KOPT-K1 (cell line): ENCODE measurements at regions not wholly inside any gene's neighbourhood (a gene's known extent, or its start where the extent isn't known, plus 50 kb on each side); places are given as distances from the start of the nearest gene placed in this dataset.
"Not testable (repeated sequence)": the region's sequence is repeated elsewhere in the genome, so short reads cannot be mapped to it uniquely, and the experiment has no call there.

ENCODE experiments used
- H3K27ac ChIP-seq: fragments of 200-600 bp; sonication (generic); 2 replicates; pipeline ENCODE4 v1.5.1; 2016; ENCODE audit warnings: antibody characterized with exemption, mild to moderate bottlenecking, low read depth, low read length; ENCODE audit not compliant: poor library complexity, severe bottlenecking
- H3K36me3 ChIP-seq: fragments of 200-600 bp; sonication (generic); 2 replicates; pipeline ENCODE4 v1.5.1; 2017; ENCODE audit warnings: antibody characterized with exemption, mild to moderate bottlenecking, low read length, moderate library complexity; ENCODE audit not compliant: insufficient read depth
- H3K9me3 ChIP-seq: fragments of 200-600 bp; sonication (generic); 2 replicates; pipeline ENCODE4 v1.5.1; 2017; ENCODE audit warnings: antibody characterized with exemption, low read length, mild to moderate bottlenecking; ENCODE audit not compliant: insufficient read depth, poor library complexity, severe bottlenecking

- Histone ChIP-seq H3K27ac (no peak overlapping the region), H3K9me3 (no peaks in the 10 kb centered on the region), H3K36me3 (no peaks in the 10 kb centered on the region)
These were observed 806.9 kb downstream of the DNAJB9 start for GRCh38 chr7:109376576-109376975.

GRCh38 chr7:109377076-109377884 lies 807.6 kb downstream of the DNAJB9 start:
- Histone ChIP-seq H3K36me3 (no peaks in the 10 kb centered on the region), H3K27ac (no peak overlapping the region)

DNA sequence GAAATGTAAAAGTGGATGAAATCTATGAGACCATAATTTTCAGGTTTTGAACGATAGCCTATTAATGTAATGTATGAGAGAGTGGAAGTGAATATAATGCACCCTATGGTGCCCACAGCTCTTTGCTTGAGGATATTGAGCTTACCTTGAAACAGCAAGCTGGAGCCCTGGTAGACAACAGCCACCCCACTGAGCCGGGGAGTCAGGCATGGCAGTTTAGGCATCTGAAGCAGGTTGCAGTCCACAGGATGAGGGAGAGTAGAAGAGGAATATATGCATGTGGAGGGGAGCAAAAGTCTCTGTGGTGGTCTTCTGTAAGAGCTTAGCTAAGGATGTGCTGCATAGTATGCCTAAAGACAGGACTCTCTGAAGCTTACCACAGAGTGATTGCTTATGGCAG lies 817.3 kb downstream of the DNAJB9 start:
- no peaks in the 10 kb centered on the region for H3K9me3 ChIP-seq
- no peaks in the 10 kb centered on the region for H3K36me3 ChIP-seq
- no peak overlapping the region for H3K27ac ChIP-seq

More at GRCh38 chr7:109377076-109377884, 807.6 kb downstream of the DNAJB9 start:
- no peaks in the 10 kb centered on the region for H3K9me3 ChIP-seq

- no peak overlapping the region for H3K27ac ChIP-seq
- H3K9me3 ChIP-seq: no peaks in the 10 kb centered on the region
- no peaks in the 10 kb centered on the region for H3K36me3 ChIP-seq
These were observed 817.9 kb downstream of the DNAJB9 start for GRCh38 chr7:109387530-109387929.

DNA sequence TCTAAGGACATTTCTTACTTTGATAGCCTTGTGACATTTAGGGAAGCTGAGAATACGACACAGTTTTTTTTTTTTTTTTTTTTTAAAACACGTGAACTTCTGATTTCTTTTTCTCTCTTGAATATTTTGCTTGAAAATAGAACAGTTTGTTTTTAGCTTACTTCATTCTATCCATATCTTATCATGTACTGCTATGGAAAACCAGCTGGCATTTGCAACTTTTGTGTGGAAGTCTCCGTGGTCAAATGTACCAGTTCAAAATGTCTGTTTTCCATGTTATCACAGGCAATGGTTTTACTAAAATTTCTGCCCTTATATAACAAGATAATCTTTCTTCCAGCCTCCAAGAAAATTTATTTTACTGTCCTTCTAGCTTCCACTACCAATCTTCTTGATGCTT lies 821.6 kb downstream of the DNAJB9 start:
- Histone ChIP-seq H3K36me3 (no peaks in the 10 kb centered on the region), H3K27ac (no peak overlapping the region)

DNA sequence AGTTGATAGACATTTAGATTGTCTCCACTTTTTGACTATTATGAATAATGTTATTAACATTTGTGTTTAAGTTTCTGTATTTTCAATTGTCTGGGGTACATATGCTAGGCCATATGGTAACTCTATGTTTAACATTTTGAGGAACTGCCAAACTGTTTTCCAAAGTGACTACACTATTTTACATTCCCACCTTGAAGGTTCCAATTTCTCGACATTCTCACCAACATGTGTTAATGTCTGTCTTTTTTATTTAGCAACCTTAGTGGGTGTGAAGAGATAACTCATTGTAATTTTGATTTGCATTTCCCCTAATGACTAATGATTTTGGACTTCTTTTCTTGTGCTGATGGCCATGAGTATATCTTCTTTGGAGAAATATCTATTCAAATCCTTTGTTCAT lies 832.4 kb downstream of the DNAJB9 start:
- Histone ChIP-seq H3K9me3 (no peaks in the 10 kb centered on the region), H3K27ac (no peak overlapping the region), H3K36me3 (no peaks in the 10 kb centered on the region)

More for the DNA sequence above, 821.6 kb downstream of the DNAJB9 start:
- H3K9me3 ChIP-seq: no peaks in the 10 kb centered on the region

DNA sequence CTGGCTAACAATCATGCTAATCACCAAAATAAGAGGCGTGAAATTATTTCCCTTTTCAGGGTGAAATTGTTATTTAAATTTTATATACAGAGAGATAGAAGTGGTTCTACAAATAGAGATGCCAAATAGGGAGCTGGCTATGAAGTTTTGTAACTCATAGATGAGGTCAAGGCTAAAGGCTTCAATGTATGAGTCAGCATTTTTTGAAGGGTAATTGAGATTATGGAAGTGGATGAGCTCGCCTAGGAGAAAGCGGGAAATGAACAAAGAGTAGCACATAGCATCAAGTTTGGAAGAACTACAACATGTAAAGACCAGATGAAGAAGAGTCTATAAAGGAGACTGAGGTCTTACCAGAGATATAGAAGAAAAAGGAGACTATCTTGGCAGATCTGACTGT lies 838.1 kb downstream of the DNAJB9 start:
- no peak overlapping the region for H3K27ac ChIP-seq
- H3K9me3 ChIP-seq: no peaks in the 10 kb centered on the region
- no peaks in the 10 kb centered on the region for H3K36me3 ChIP-seq

DNA sequence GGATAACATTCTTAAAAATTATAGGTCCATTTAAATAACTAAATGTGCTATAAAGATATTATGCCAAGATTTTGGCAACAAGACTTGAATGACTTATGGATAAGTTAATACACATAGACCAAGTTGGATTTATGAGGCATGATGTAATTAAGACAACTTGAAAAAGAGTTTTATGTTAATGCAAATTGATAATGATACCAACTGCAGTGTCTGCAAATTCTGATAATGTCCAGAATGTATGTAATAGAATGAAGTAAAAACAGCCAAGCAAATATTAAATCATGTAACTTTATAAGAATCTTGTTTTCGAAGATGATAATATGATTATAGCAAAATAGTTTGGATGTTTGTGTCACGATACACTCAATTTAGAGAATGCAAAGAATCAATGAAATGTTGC lies 868.3 kb downstream of the DNAJB9 start:
- Histone ChIP-seq H3K27ac (no peak overlapping the region), H3K36me3 (no peaks in the 10 kb centered on the region), H3K9me3 (no peaks in the 10 kb centered on the region)

- no peaks in the 10 kb centered on the region for H3K36me3 ChIP-seq
- no peak overlapping the region for H3K27ac ChIP-seq
- H3K9me3 ChIP-seq: no peaks in the 10 kb centered on the region
These were observed 880.1 kb downstream of the DNAJB9 start for GRCh38 chr7:109449760-109450159.

DNA sequence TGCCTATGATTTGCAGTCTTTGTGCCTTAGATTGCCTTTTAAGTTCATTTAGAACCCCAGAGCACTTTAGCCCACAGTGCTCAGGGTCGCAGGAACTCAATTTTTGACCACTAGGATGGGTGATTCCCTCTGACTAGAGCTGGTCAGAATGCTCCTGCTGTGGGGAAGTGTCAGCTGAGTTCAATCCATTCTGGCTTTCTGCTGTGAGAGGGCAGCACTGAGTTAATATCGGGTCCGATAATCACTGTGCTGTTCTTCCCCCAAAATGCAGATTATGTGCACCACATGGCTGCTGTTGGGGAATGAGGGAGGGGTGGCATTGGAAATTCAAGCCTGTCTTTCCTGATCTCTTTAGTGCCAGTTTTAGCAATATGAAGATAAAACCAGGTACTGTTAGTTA lies 886.4 kb downstream of the DNAJB9 start:
- Histone ChIP-seq H3K27ac (no peak overlapping the region), H3K9me3 (no peaks in the 10 kb centered on the region), H3K36me3 (no peaks in the 10 kb centered on the region)

GRCh38 chr7:109460296-109460695 lies 890.6 kb downstream of the DNAJB9 start:
- no peaks in the 10 kb centered on the region for H3K9me3 ChIP-seq
- no peaks in the 10 kb centered on the region for H3K36me3 ChIP-seq
- H3K27ac ChIP-seq: no peak overlapping the region

- Histone ChIP-seq H3K36me3 (no peaks in the 10 kb centered on the region), H3K9me3 (no peaks in the 10 kb centered on the region), H3K27ac (no peak overlapping the region)
These were observed 892.5 kb downstream of the DNAJB9 start for GRCh38 chr7:109462171-109462570.

DNA sequence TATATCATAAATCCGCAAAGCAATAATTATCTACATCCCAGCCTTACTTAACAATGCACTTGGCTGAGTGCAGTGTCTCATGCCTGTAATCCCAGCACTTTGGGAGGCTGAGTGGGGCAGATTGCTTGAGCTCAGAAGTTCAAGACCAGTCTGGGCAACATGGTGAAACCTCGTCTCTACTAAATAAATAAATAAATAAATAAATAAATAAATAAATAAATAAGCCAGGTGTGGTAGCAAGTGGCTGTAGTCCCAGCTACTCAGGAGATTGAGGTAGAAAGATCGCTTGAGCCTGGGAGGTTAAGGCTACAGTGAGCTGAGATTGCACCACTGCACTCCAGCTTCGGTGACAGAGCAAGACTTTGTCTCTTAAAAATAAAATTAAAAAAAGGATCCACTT lies 898.1 kb downstream of the DNAJB9 start:
- not testable (repeated sequence) for H3K9me3 ChIP-seq, H3K36me3 ChIP-seq, H3K27ac ChIP-seq

- H3K27ac ChIP-seq: no peak overlapping the region
- no peaks in the 10 kb centered on the region for H3K36me3 ChIP-seq
- no peaks in the 10 kb centered on the region for H3K9me3 ChIP-seq
These were observed 903.5 kb downstream of the DNAJB9 start for GRCh38 chr7:109473172-109473571.

GRCh38 chr7:109476409-109476808 lies 906.7 kb downstream of the DNAJB9 start:
- Histone ChIP-seq H3K27ac (no peak overlapping the region), H3K36me3 (no peaks in the 10 kb centered on the region), H3K9me3 (no peaks in the 10 kb centered on the region)

DNA sequence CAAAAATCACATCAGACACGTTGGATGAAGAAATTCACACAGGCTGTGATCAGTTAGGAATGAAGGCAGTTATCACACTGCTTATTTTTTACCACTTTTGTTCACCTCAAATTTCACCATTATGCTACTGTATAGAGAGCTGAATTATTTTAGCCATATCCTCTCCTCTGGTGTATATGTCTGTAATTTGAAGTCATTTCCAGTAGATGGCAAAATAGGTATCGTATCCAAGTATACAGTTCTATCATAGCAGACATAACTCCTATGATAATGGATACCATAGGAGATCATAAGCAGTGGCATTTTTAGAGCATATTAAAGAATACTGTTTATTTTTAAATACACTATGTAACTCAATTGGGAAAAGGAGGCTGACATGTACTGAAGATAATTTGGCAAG lies 909.7 kb downstream of the DNAJB9 start:
- H3K36me3 ChIP-seq: no peaks in the 10 kb centered on the region
- H3K9me3 ChIP-seq: no peaks in the 10 kb centered on the region
- no peak overlapping the region for H3K27ac ChIP-seq
